Spleen (tissue), 7 donors: ENCODE measurements at regions not wholly inside any gene's neighbourhood (a gene's known extent, or its start where the extent isn't known, plus 50 kb on each side); places are given as distances from the start of the nearest gene placed in this dataset.
A peak's percentile ranks its signal among the peaks of the same experiment; 100 is the strongest.

Experiments used
- CTCF ChIP-seq, 11 experiments: fragments of 200-600 bp in 7 of 11; fragments of 450-650 bp in 4 of 11; sonication (generic) in 4 of 11; IDR thresholded peaks in 8 of 11; conservative IDR thresholded peaks in 3 of 11; 1 replicate in 7 of 11; 2 replicates in 4 of 11; pipeline versions ENCODE4 v1.4.0 to v1.8.0; 2016 to 2021; ENCODE audit warnings: antibody characterized with exemption in 11 of 11, inconsistent platforms in 4 of 11, mild to moderate bottlenecking in 1 of 11
- POLR2A ChIP-seq, 3 donors: fragments of 450-650 bp; IDR thresholded peaks; one replicate each; pipeline ENCODE4 v1.5.1; 2017; ENCODE audit warnings: antibody characterized with exemption in 3 of 3, mild to moderate bottlenecking in 1 of 3
- POLR2AphosphoS5 ChIP-seq, 3 donors: sonication (generic); formaldehyde crosslinking; IDR thresholded peaks; one replicate each; pipeline ENCODE4 v1.5.1; 2017; ENCODE audit warnings: antibody characterized with exemption in 3 of 3
- donor health status: DM: no; HTN: no; CAD: no; lungs with moderate emphysema.
- donor health status: DM: no; HTN: no; CAD: no.
- donor health status: DM: no; HTN: no; CAD: no.

DNA sequence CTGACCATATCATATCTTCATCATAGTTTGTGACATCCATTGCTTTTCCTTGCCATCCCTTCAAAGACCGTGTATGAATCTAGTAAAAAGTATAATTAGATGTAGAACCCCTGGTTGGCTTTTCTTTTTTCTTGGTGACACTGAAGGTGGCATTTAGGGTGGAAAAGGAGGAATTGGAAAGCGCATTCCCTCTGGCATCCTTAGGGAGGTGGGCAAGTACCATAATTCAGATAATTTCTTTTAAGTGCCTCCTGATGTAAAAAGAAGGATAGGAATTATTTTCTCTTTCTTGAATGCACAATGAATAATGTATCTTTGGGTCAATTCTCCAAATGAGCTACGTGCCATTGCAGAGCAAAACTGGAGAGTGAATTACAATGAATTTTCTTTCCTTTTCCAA, 73.2 kb upstream of the SMARCA2 start:
- peak in 5 of 11 experiments; percentile 9 to 29 (median 14) for TF ChIP-seq CTCF (IDR thresholded peaks at IDR 0.05 in 8 of 11, conservative IDR thresholded peaks at IDR 0.05 in 3 of 11)
- no peak for TF ChIP-seq POLR2A (IDR thresholded peaks at IDR 0.05)
- TF ChIP-seq POLR2AphosphoS5 (IDR thresholded peaks at IDR 0.05) = no peak
